ENCODE measurements at regions not wholly inside any gene's neighbourhood (a gene's known extent, or its start where the extent isn't known, plus 50 kb on each side); places are given as distances from the start of the nearest gene placed in this dataset.

- DNase-seq (ENCODE audit: low spot score in 2 of 2) = no peak
- H3K4me3 ChIP-seq (ENCODE audit: low read depth, poor library complexity, severe bottlenecking) = no peak overlapping the region
- WGBS, 2 donors = 62% methylated on average over 2 of the region's 2 CpGs
- TF ChIP-seq POLR2A (IDR thresholded peaks at IDR 0.05) = no peak
- TF ChIP-seq, protein P1, sequence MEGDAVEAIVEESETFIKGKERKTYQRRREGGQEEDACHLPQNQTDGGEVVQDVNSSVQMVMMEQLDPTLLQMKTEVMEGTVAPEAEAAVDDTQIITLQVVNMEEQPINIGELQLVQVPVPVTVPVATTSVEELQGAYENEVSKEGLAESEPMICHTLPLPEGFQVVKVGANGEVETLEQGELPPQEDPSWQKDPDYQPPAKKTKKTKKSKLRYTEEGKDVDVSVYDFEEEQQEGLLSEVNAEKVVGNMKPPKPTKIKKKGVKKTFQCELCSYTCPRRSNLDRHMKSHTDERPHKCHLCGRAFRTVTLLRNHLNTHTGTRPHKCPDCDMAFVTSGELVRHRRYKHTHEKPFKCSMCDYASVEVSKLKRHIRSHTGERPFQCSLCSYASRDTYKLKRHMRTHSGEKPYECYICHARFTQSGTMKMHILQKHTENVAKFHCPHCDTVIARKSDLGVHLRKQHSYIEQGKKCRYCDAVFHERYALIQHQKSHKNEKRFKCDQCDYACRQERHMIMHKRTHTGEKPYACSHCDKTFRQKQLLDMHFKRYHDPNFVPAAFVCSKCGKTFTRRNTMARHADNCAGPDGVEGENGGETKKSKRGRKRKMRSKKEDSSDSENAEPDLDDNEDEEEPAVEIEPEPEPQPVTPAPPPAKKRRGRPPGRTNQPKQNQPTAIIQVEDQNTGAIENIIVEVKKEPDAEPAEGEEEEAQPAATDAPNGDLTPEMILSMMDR (IDR thresholded peaks at IDR 0.05) = no peak
- intact Hi-C loops (cut with DNase I; ENCODE audit: low total_unique reads) = no loop called here
Measured at GRCh38 chr9:31774571-31774970, 609.9 kb upstream of the ACO1 start.

GRCh38 chr9:31776471-31776870 lies 608.0 kb upstream of the ACO1 start:
- no peak for TF ChIP-seq POLR2A (IDR thresholded peaks at IDR 0.05)
- DNase-seq (ENCODE audit: low spot score in 2 of 2) = no peak
- 13 to 16% methylated on average over 3 of the region's 3 CpGs for WGBS, 2 donors
- intact Hi-C loops (cut with DNase I; ENCODE audit: low total_unique reads) = no loop called here
- H3K4me3 ChIP-seq (ENCODE audit: low read depth, poor library complexity, severe bottlenecking) = no peak overlapping the region

GRCh38 chr9:31783491-31783890 lies 601.0 kb upstream of the ACO1 start:
- no peak for DNase-seq (ENCODE audit: low spot score in 2 of 2)
- intact Hi-C loops (cut with DNase I; ENCODE audit: low total_unique reads) = no loop called here
- H3K4me3 ChIP-seq (ENCODE audit: low read depth, poor library complexity, severe bottlenecking) = no peak overlapping the region
- TF ChIP-seq POLR2A (IDR thresholded peaks at IDR 0.05) = no peak
- TF ChIP-seq, protein P1 (IDR thresholded peaks at IDR 0.05) = no peak
- 67 to 71% methylated on average over 2 of the region's 2 CpGs for WGBS, 2 donors

DNA sequence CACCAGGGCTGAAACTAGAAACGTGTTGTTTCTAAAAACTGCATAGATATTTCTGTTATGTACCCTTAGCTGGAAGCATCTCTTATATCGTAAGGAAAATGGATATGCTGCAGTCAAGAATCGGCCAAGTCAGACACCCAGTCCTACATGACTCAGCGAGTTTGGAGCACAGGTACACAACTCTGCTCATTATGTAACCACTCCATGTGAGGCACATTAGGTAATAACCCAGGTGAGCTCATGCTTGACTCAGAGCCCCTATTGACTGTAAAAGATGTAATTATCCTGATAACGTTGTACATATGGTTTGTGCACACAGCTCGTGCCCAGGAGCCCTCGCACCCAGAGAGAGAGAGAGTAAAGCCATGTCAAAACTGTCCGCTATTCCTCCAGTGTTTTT lies 593.7 kb upstream of the ACO1 start:
- intact Hi-C loops (cut with DNase I; ENCODE audit: low total_unique reads) = no loop called here
- TF ChIP-seq, protein P1 (IDR thresholded peaks at IDR 0.05) = no peak
- no peak for TF ChIP-seq POLR2A (IDR thresholded peaks at IDR 0.05)
- no peak for DNase-seq (ENCODE audit: low spot score in 2 of 2)
- no peak overlapping the region for H3K4me3 ChIP-seq (ENCODE audit: low read depth, poor library complexity, severe bottlenecking)
- 88 to 92% methylated on average over 8 of the region's 8 CpGs for WGBS, 2 donors

GRCh38 chr9:31799953-31800609 lies 584.4 kb upstream of the ACO1 start:
- intact Hi-C loops (cut with DNase I; ENCODE audit: low total_unique reads) = no loop called here
- TF ChIP-seq, protein P1 (IDR thresholded peaks at IDR 0.05) = no peak
- no peak for TF ChIP-seq POLR2A (IDR thresholded peaks at IDR 0.05)
- H3K4me3 ChIP-seq (ENCODE audit: low read depth, poor library complexity, severe bottlenecking) = no peak overlapping the region
- no peak for DNase-seq (ENCODE audit: low spot score in 2 of 2)
- 37 to 53% methylated on average over 2 of the region's 2 CpGs for WGBS, 2 donors

DNA sequence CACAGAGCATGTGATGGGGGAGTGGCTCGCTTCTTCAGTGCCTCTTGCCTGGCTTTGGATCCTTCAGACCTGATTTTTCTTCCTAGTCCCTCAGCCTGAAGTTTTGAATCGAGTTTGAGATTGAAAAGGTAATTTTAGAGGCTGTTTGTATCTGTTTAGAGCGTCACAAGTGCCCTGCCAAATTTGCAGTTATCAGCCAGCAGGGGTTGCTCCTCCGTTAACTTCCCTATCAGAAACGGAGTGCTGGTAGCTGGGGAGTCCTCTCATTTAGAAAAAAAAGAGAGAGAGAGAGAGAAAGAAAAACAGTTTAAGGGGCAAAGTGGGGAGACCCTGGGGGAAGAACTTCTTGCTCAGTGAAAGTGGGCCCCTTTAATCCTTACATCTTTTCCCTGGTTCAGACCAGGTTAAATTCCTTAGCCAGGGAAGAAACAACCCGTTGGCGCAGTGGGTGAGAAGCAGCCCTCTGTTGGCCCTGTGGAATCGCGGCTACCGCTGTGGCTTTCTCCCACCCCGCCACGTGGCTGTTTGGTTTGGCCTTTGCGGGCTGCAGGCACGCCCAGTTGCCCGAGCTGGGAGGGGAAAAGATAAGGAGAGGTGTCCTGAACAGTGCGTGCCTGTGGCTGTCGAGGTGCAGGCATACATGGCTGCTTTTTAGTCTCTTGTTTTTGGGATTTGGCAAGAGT lies 576.7 kb upstream of the ACO1 start:
- no peak for DNase-seq (ENCODE audit: low spot score in 2 of 2)
- 84 to 87% methylated on average over 17 of the region's 17 CpGs for WGBS, 2 donors
- intact Hi-C loops (cut with DNase I; ENCODE audit: low total_unique reads) = no loop called here
- TF ChIP-seq, protein P1 (IDR thresholded peaks at IDR 0.05) = no peak
- no peak for TF ChIP-seq POLR2A (IDR thresholded peaks at IDR 0.05)
- no peak overlapping the region for H3K4me3 ChIP-seq (ENCODE audit: low read depth, poor library complexity, severe bottlenecking)

Data from lower leg skin (tissue), 4 donors.